Lower leg skin (tissue), 3 donors: ENCODE measurements at regions not wholly inside any gene's neighbourhood (a gene's known extent, or its start where the extent isn't known, plus 50 kb on each side); places are given as distances from the start of the nearest gene placed in this dataset.

Source experiments
- POLR2A ChIP-seq, 2 donors: fragments of 450-650 bp; IDR thresholded peaks; one replicate each; pipeline ENCODE4 v1.6.1; 2016 to 2017; ENCODE audit warnings: antibody characterized with exemption in 2 of 2, mild to moderate bottlenecking in 1 of 2, moderate library complexity in 1 of 2
- TF ChIP-seq, protein P1 (sequence below), 3 donors: fragments of 450-650 bp; IDR thresholded peaks; one replicate each; pipeline ENCODE4 v1.5.1; 2016; ENCODE audit warnings: antibody characterized with exemption in 3 of 3, mild to moderate bottlenecking in 3 of 3, moderate library complexity in 2 of 3

GRCh38 chr14:76687611-76688382 lies 73.5 kb upstream of the VASH1 start:
- TF ChIP-seq, protein P1, sequence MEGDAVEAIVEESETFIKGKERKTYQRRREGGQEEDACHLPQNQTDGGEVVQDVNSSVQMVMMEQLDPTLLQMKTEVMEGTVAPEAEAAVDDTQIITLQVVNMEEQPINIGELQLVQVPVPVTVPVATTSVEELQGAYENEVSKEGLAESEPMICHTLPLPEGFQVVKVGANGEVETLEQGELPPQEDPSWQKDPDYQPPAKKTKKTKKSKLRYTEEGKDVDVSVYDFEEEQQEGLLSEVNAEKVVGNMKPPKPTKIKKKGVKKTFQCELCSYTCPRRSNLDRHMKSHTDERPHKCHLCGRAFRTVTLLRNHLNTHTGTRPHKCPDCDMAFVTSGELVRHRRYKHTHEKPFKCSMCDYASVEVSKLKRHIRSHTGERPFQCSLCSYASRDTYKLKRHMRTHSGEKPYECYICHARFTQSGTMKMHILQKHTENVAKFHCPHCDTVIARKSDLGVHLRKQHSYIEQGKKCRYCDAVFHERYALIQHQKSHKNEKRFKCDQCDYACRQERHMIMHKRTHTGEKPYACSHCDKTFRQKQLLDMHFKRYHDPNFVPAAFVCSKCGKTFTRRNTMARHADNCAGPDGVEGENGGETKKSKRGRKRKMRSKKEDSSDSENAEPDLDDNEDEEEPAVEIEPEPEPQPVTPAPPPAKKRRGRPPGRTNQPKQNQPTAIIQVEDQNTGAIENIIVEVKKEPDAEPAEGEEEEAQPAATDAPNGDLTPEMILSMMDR (IDR thresholded peaks at IDR 0.05) = no peak
- no peak for TF ChIP-seq POLR2A (IDR thresholded peaks at IDR 0.05)
